ENCODE measurements at regions not wholly inside any gene's neighbourhood (a gene's known extent, or its start where the extent isn't known, plus 50 kb on each side); places are given as distances from the start of the nearest gene placed in this dataset.

DNA sequence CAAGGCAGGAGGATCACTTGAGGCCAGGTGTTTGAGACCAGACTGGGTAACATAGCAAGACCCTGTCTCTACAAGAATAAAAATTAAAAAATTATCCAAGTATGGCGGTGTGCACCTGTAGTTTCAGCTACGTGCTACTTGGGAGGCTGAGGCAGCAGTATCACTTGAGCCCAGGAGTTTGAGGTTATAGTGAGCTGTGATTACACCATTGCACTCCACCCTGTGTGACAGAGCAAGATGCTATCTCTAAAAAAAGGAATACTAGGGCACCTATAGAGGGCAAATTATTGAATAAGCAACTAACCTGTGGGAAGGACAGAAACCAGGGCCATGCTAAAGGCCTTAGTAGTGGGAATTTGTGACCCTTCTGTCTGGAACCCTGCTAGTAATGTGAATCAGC, 86.1 kb downstream of the TENT5C start:
- H4K20me1 ChIP-seq (replicated peaks; ENCODE audit: control insufficient read depth, insufficient read depth, low read length): no peaks in the 10 kb centered on the region
- peaks cover 5 to 8% of the 10 kb centered on the region in 2 experiments; a peak in 3 of 5 replicates for H3K27me3 ChIP-seq (ENCODE audit: control insufficient read depth in 2 of 2, insufficient read depth in 2 of 2, low read length in 2 of 2)
- no peak overlapping the region for H3K27ac ChIP-seq (ENCODE audit: extremely low read depth, low read depth, low read length)
- BruUV-seq (replicated peaks): no TSS peak
- no peak overlapping the region for H3K4me3 ChIP-seq
- ChIA-PET POLR2A (interaction anchor here (1.1 kb wide), 1 partner anchor 190 kb away, joined by 5 read pairs; no protein-coding TSS in a partner anchor), CTCF (ENCODE audit: low intra/inter-chr PET ratio) (no interaction called here)
- TF ChIP-seq ARID1B (IDR thresholded peaks at IDR 0.05) (peak; percentile 49), HDAC2 (IDR thresholded peaks at IDR 0.05) (0 out of 2 replicates have a peak, but pooled peaks have one; percentile 22), TAL1 (IDR thresholded peaks at IDR 0.05) (peak; percentile 30; the same call in 1 of the 2 replicates), CBFA2T3 (IDR thresholded peaks at IDR 0.05) (peak; percentile 45; the same call in 1 of the 2 replicates), DPF2 (IDR thresholded peaks at IDR 0.05) (0 out of 2 replicates have a peak, but pooled peaks have one; percentile 16), ZNF124 (CRISPR knock-in tag; IDR thresholded peaks at IDR 0.05) (no peak), TCF3 (CRISPR knock-in tag; IDR thresholded peaks at IDR 0.05) (0 out of 2 replicates have a peak, but pooled peaks have one; percentile 20), RCOR1 (IDR thresholded peaks at IDR 0.05; ENCODE audit: borderline replicate concordance in 1 of 2, low read depth in 2 of 2, low read length in 2 of 2) (peak in 1 of 2 experiments; percentile 77; a peak in 2 of 4 replicates), RBM22 (IDR thresholded peaks at IDR 0.05; ENCODE audit: low read depth, low read length, poor library complexity, severe bottlenecking) (no peak), KDM1A (IDR thresholded peaks at IDR 0.05) (peak in 1 of 2 experiments; percentile 40; a peak in 1 of 4 replicates), NFE2 (IDR thresholded peaks at IDR 0.05; ENCODE audit: low read depth) (peak; percentile 48)
- TF ChIP-seq, protein P1, sequence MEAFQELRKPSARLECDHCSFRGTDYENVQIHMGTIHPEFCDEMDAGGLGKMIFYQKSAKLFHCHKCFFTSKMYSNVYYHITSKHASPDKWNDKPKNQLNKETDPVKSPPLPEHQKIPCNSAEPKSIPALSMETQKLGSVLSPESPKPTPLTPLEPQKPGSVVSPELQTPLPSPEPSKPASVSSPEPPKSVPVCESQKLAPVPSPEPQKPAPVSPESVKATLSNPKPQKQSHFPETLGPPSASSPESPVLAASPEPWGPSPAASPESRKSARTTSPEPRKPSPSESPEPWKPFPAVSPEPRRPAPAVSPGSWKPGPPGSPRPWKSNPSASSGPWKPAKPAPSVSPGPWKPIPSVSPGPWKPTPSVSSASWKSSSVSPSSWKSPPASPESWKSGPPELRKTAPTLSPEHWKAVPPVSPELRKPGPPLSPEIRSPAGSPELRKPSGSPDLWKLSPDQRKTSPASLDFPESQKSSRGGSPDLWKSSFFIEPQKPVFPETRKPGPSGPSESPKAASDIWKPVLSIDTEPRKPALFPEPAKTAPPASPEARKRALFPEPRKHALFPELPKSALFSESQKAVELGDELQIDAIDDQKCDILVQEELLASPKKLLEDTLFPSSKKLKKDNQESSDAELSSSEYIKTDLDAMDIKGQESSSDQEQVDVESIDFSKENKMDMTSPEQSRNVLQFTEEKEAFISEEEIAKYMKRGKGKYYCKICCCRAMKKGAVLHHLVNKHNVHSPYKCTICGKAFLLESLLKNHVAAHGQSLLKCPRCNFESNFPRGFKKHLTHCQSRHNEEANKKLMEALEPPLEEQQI (IDR thresholded peaks at IDR 0.05): no peak
- H3K9me1 ChIP-seq (ENCODE audit: control insufficient read depth, insufficient read depth, low read length): no peaks in the 10 kb centered on the region
- intact Hi-C loops (cut with micrococcal nuclease): loop anchor here (10.0 kb wide), 1 partner anchor 203 kb away; no protein-coding TSS in a partner anchor
- no peak for DNase-seq (ENCODE audit: extremely low read depth in 1 of 4, low spot score in 3 of 4)
- 4% methylated on average over 2 of the region's 2 CpGs for WGBS (ENCODE audit: insufficient coverage, low coverage, missing lambda C conversion rate)
- peak; percentile 12; the same call in 1 of the 3 replicates for ATAC-seq
- FAIRE-seq: no peak
- no peaks in the 10 kb centered on the region for H3K36me3 ChIP-seq (ENCODE audit: control insufficient read depth, insufficient read depth, low read length)
- no peak overlapping the region for H3K9ac ChIP-seq (ENCODE audit: insufficient read depth in 1 of 2, low read depth in 2 of 2, low read length in 2 of 2)
- no peak overlapping the region; the same call in 1 of the 2 replicates for H3K4me2 ChIP-seq (ENCODE audit: insufficient read depth, low read length)
- H3K4me1 ChIP-seq (replicated peaks in 1 of 2; ENCODE audit: control insufficient read depth in 2 of 2, insufficient read depth in 2 of 2, low read length in 2 of 2): peaks cover 3 to 21% of the 10 kb centered on the region in 2 experiments
- no peak overlapping the region for H2AFZ ChIP-seq (ENCODE audit: low read depth, low read length)
- no peaks in the 10 kb centered on the region for H3K9me3 ChIP-seq (replicated peaks; ENCODE audit: control insufficient read depth, insufficient read depth, low read depth, low read length)
- in situ Hi-C loops (cut with MboI): no loop called here
- H3K79me2 ChIP-seq (ENCODE audit: control insufficient read depth, insufficient read depth, low read length): no peaks in the 10 kb centered on the region
